OCI-LY3 (cell line): ENCODE measurements at regions not wholly inside any gene's neighbourhood (a gene's known extent, or its start where the extent isn't known, plus 50 kb on each side); places are given as distances from the start of the nearest gene placed in this dataset.

Source experiments
- CTCF ChIP-seq: fragments of 200-600, 300-600 bp; sonication (generic); IDR thresholded peaks from 2 replicates; pipeline ENCODE4 v1.5.1; 2014; ENCODE audit warnings: antibody characterized with exemption, low read length, low read depth
- EZH2phosphoT487 ChIP-seq: fragments of 200-600 bp; shearing (Covaris generic); IDR thresholded peaks from 2 replicates; pipeline ENCODE4 v1.6.1; 2018; ENCODE audit warnings: antibody characterized with exemption, mixed run types, low read depth

- TF ChIP-seq EZH2phosphoT487 = no peak
- TF ChIP-seq CTCF = no peak
These were observed 351.2 kb downstream of the CD83 start for GRCh38 chr6:14468647-14469321.
